HFF-Myc (cell line): ENCODE measurements at regions not wholly inside any gene's neighbourhood (a gene's known extent, or its start where the extent isn't known, plus 50 kb on each side); places are given as distances from the start of the nearest gene placed in this dataset.

ENCODE experiments used
- DNase-seq: peaks from one replicate; pipeline ENCODE4 v3.0.0-alpha.2; 2011; ENCODE audit warnings: low read depth; ENCODE audit errors: extremely low read depth
- H3K4me3 ChIP-seq: replicated peaks from 2 replicates; pipeline ENCODE4 v1.5.1; 2011; ENCODE audit warnings: low read depth, mild to moderate bottlenecking, control low read depth, low read length
- TF ChIP-seq, protein P1 (sequence below): IDR thresholded peaks from 2 replicates; pipeline ENCODE4 v1.5.1; 2012; ENCODE audit warnings: mild to moderate bottlenecking, low read depth, low read length, control low read depth; ENCODE audit errors: missing control alignments

DNA sequence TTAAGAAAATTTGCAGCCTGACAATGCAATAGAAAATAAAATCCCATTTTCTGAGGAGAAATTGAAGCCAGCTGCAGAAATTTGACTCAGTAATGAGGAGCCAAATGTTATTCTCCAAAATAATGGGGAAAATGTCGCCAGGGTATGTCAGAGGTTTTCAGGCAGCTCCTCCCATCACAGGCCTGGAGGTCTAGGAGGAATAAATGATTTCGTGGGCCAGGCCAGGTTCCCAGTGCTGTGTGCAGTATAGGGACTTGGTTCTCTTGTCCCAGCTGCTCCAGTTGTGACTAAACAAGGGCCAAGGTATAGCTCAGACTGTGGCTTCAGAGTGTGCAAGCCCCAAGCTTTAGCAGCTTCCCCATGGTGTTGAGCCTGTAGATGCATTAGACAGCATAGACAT lies 1240.8 kb upstream of the ADGRB3 start:
- no peak for DNase-seq
- H3K4me3 ChIP-seq, result no peak overlapping the region
- TF ChIP-seq, protein P1, sequence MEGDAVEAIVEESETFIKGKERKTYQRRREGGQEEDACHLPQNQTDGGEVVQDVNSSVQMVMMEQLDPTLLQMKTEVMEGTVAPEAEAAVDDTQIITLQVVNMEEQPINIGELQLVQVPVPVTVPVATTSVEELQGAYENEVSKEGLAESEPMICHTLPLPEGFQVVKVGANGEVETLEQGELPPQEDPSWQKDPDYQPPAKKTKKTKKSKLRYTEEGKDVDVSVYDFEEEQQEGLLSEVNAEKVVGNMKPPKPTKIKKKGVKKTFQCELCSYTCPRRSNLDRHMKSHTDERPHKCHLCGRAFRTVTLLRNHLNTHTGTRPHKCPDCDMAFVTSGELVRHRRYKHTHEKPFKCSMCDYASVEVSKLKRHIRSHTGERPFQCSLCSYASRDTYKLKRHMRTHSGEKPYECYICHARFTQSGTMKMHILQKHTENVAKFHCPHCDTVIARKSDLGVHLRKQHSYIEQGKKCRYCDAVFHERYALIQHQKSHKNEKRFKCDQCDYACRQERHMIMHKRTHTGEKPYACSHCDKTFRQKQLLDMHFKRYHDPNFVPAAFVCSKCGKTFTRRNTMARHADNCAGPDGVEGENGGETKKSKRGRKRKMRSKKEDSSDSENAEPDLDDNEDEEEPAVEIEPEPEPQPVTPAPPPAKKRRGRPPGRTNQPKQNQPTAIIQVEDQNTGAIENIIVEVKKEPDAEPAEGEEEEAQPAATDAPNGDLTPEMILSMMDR, result no peak

DNA sequence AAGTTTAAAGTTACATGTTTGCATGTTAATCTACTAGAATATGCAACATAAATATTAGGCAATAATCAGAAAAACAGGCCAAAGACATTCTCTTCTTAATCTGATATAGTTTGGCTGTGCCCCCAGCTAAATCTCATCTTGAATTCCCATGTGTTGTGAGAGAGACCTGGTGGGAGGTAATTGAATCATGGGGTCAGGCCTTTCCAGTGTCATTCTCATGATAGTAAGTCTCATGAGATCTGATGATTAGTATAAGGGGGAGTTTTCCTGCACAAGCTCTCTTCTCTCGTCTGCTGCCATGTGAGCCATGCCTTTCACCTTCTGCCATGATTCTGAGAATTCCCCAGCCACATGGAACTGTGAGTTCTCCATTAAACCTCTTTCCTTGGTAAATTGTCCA lies 1241.7 kb upstream of the ADGRB3 start:
- DNase-seq, result no peak
- no peak overlapping the region for H3K4me3 ChIP-seq
- TF ChIP-seq, protein P1, result no peak

DNA sequence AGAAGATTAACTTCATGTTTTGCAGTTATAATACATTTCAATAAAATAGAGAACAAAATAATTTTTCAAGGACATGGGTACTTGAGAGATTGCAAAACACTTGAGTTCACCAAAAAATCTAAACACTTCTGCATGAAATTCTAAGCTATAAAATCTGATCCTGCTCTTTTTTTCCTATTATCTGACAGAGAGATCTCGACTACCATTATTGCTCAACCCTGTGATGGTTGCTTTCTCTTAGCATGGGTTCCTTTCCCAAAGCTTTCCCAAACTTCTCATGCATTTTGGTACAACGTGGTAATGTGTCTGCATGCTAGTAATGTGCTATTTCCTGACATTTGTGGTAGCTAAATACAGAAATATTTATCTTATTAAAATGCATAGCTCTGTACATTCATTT lies 1243.1 kb upstream of the ADGRB3 start:
- no peak overlapping the region for H3K4me3 ChIP-seq
- TF ChIP-seq, protein P1, result no peak
- no peak for DNase-seq

DNA sequence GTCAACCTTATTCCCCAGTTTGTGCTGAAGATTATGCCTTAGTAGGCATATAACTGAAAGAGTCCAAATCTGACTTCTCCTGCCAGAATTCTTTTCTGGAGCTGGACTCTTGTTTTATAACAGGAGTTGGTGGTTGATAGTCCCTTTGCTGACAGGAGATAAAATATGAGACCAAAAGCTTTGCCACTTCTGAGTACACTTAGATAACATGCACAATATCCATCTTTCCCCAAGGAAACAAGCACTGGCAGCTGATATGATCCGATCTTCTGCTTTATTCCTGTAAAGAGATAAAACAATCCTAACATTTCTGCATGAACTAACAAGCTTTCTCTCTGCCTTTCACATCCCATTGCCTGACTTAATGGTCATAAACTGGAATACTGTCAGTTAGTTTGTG lies 1265.4 kb upstream of the ADGRB3 start:
- TF ChIP-seq, protein P1, result no peak
- H3K4me3 ChIP-seq, result no peak overlapping the region
- no peak for DNase-seq

DNA sequence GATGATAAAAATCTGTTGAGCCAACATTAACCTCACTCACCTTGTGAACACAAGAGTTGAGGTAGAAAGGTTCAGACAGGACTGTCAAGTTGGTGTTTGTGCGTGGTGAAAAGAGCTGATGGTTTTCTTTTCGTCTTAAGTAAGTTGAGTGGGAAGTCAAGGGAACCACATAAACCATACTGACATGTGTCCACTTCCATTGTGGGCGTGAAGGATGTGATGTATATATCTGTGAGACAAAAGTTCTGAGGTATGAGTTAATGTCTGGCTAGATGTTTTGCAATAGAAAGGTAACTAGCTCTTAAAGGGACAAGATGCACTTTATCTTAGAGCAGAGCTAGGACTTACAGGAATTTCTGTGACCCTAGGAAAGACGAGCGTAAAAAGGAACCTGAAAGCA lies 1272.1 kb upstream of the ADGRB3 start:
- no peak overlapping the region for H3K4me3 ChIP-seq
- no peak for DNase-seq
- TF ChIP-seq, protein P1, result no peak

DNA sequence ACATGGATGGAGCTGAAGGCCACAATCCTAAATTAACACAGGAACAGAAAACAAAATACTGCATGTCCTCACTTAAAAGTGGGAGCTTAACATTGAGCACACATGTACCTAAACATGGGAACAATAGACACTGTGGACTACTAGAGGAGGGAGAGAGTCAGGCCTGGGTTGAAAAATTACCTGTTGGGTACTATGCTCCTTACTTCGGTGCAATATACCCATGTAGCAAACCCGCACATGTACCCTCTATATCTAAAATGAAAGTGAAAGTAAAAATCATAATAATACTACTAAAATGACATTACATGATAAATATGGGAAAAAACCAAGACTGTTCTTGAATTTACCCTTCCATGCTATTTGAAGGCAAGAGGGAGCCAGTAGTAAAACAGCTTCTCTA lies 1273.8 kb upstream of the ADGRB3 start:
- TF ChIP-seq, protein P1, result no peak

DNA sequence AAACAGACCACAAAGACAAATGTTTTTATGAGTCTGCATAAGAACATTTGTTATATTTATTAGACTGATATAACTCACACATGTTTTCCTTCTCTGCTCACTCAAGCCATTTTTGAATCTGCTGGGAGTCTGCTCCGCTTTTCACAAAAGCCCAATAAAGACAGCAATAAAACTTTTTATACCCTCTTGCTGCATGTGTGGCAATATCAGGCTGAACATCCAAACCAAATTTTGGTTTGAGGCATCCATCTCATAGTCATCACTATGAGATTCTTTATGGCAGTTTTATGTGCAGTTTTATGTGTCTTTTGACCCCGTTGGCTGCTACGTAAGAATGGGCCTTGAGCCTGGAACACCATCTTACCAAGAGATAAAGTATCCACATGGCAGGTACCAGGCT lies 1276.8 kb upstream of the ADGRB3 start:
- TF ChIP-seq, protein P1, result no peak
- no peak for DNase-seq
- H3K4me3 ChIP-seq, result no peak overlapping the region

More for the DNA sequence above, 1273.8 kb upstream of the ADGRB3 start:
- no peak overlapping the region for H3K4me3 ChIP-seq
- DNase-seq, result no peak
